CMK (cell line): ENCODE measurements at regions not wholly inside any gene's neighbourhood (a gene's known extent, or its start where the extent isn't known, plus 50 kb on each side); places are given as distances from the start of the nearest gene placed in this dataset.

ENCODE experiments used
- DNase-seq: peaks from one replicate; pipeline ENCODE4 v3.0.0-alpha.2; 2010; ENCODE audit warnings: low read depth

GRCh38 chr2:61722318-61722717 lies 131.5 kb downstream of the FAM161A start:
- no peak for DNase-seq

GRCh38 chr2:61721382-61721781 lies 132.5 kb downstream of the FAM161A start:
- no peak for DNase-seq

GRCh38 chr2:61720911-61721310 lies 132.9 kb downstream of the FAM161A start:
- DNase-seq, result no peak

- no peak for DNase-seq
Observed at GRCh38 chr2:61718965-61719364, 134.9 kb downstream of the FAM161A start.

GRCh38 chr2:61715506-61715905 lies 138.4 kb downstream of the FAM161A start:
- no peak for DNase-seq

GRCh38 chr2:61714210-61714609 lies 139.7 kb downstream of the FAM161A start:
- DNase-seq, result no peak

- no peak for DNase-seq
Observed at GRCh38 chr2:61713457-61713856, 140.4 kb downstream of the FAM161A start.

GRCh38 chr2:61712060-61712459 lies 141.8 kb downstream of the FAM161A start:
- DNase-seq, result no peak

GRCh38 chr2:61710711-61711110 lies 143.1 kb downstream of the FAM161A start:
- no peak for DNase-seq

- DNase-seq, result no peak
Observed at GRCh38 chr2:61707984-61708852, 145.6 kb downstream of the FAM161A start.

- DNase-seq, result no peak
Observed at GRCh38 chr2:61705625-61706024, 148.2 kb downstream of the FAM161A start.

- no peak for DNase-seq
Observed at GRCh38 chr2:61704364-61704763, 149.5 kb downstream of the FAM161A start.

- no peak for DNase-seq
Observed at GRCh38 chr2:61702088-61702467, 151.8 kb downstream of the FAM161A start.

- DNase-seq, result no peak
Observed at GRCh38 chr2:61700464-61700863, 153.4 kb downstream of the FAM161A start.

- peak; percentile 84 for DNase-seq
Observed at GRCh38 chr2:61694312-61695274, 156.4 kb upstream of the XPO1 start.

- DNase-seq, result no peak
Observed at GRCh38 chr2:61693744-61694143, 155.6 kb upstream of the XPO1 start.

- DNase-seq, result no peak
Observed at GRCh38 chr2:61690078-61690596, 152.0 kb upstream of the XPO1 start.

- DNase-seq, result no peak
Observed at GRCh38 chr2:61689568-61689967, 151.4 kb upstream of the XPO1 start.

- DNase-seq, result no peak
Observed at GRCh38 chr2:61688369-61689334, 150.5 kb upstream of the XPO1 start.

- DNase-seq, result no peak
Observed at GRCh38 chr2:61679096-61679495, 140.9 kb upstream of the XPO1 start.

- no peak for DNase-seq
Observed at GRCh38 chr2:61677942-61678341, 139.8 kb upstream of the XPO1 start.
